NCI-H1092 (cell line): ENCODE measurements at regions not wholly inside any gene's neighbourhood (a gene's known extent, or its start where the extent isn't known, plus 50 kb on each side); places are given as distances from the start of the nearest gene placed in this dataset.
"Not testable (repeated sequence)": the region's sequence is repeated elsewhere in the genome, so short reads cannot be mapped to it uniquely, and the experiment has no call there.

ENCODE experiments used
- DNase-seq: peaks from one replicate; lab custom pipeline; 2025; lab: John Stamatoyannopoulos, UW

- DNase-seq: no peak
Measured at GRCh38 chr2:150136893-150137292, 350.6 kb downstream of the RND3 start.

DNA sequence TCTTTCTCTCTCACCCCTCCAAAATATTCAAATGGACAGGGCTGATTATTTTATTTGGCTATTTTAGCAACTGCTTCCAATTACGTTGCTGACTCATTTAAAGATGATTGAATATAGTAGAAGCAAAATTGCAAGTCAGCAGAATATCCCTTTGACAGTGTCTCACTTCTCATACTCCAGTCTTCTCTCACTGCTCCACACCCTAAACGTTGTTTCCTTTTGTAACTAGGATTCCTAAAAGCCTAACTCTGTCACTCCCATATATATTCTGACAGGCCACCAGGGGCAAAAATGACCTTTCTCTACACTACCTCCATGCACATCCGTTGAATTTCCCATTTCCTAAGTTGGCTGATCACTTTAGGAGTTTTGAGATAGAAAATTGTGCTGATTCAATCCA is 351.1 kb downstream of the RND3 start:
- no peak for DNase-seq

DNA sequence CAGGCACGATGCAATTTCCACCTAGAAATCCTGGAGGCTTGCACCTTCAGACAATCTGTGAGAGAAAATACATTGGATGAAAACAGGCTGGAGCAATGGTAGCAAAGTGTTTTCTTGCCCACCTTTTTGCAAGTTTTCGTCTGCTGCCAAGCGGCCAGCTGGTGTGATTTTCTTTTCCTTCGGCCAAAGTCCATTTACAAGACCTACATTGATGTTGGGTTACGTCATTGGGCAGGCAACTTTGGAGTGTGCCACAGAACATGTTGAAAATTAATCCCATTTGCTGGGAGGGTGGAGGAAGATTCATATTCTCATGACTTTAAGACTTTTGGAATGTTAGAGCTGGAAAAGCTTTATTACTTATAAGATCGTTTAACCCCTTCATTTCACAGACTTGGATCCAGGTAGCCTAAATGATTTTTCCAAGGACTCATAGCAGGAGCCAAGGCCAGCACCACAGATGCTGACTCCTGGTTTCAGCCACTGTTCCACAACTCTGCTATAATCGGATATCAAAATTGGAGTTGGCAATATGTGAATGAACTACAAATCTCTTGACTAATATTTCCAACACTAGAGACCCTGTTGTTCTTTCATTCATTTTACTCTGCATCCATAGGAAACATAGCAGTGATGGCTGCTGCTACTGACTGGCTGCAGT is 352.1 kb downstream of the RND3 start:
- DNase-seq: no peak

- DNase-seq: no peak
Measured at GRCh38 chr2:150134223-150134857, 353.1 kb downstream of the RND3 start.

DNA sequence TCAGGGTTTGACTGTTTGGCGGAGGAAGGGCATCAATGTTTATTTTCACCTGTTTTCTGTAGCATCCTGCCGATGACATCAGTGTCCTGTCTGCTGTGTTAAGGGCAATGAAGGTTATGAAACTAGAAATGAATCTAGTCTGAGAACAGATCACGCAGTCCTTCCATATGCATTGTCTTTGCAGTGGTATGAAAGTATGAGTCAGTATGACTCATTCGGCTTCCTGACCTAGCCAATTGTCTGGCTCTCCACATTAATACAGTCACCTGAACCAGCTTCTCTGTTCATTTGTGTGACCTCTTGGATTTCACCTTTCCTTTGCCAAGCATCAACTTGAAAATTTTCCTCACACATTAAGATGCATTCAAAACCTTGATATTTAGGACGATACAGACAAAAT is 353.8 kb downstream of the RND3 start:
- DNase-seq: no peak

DNA sequence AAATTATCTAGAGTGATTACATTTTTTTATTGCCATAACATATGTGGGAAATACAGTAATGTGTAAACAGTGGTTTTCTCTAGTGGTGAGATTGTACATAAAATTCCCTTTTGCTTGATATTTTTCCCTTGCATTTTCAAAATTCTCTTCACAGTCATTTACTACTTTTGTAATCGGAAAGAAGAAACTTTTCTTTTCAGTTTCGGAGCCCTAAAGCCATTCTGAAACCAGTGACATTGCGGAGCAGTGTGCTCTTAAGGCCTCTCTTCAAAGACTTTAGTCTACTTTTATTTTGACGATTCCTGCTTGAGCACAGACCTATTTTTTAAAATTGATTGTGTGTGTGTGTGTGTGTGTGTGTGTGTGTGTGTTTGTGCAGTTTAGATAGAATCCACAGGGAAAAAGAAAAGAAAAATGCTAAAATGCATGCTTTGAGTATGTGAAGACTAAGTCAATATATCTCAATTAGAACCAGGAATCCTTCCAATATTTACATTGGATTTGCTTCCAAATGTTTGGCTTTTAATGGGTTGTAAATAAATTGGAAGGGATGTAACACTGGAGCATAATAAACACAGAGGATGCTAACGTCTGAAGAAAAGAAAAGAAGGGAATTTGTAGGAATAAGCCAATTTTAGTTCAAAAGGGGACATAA is 357.4 kb downstream of the RND3 start:
- DNase-seq: no peak

- no peak for DNase-seq
Measured at GRCh38 chr2:150127995-150128394, 359.5 kb downstream of the RND3 start.

DNA sequence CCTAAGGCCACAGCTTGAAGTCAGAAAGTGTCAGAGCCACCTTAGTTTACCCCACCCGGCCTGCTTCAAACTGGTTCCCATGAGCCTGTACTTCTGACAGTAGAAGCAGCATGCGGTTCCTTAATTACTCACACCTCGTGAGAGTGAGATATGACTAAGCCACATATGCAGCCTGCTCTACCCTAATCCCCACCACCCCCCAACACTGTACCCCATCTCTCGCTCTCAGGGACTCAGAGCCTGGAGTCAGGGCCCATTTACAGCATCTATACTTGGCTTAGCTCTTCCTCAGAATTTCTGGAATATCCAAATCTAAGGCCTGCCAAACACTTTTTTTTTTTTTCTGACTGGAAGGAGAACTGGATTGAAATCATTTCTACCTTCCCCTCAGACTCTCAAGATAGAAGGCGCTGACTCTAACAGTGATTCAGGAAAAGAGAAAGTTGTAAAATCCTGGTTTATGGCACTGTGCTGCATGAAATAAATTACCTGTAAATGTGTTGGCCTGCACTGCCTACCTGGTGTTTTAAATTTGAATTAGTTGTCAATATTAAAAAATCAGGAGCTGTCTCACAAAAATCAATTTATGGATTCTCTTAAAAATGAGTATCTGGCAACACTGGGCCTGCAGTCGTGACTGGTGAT is 360.0 kb downstream of the RND3 start:
- no peak for DNase-seq

DNA sequence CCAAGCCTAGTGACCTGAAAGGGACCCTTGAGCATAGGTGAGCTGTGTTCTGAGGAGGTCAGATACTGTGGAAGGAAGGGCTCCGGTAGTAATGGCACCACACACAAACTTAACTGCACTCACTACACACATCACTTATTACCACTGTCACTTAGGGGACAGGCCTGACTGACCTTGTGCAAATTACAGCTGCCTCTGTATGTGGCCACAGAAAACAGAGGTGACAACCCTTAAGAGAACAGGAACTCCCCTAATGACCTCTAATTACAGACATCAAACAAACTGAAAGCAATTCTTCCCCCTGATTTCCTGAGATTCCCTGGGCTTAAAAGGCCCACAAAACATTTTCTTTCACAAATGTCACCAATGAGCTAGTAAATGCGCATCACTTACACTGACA is 360.6 kb downstream of the RND3 start:
- no peak for DNase-seq

DNA sequence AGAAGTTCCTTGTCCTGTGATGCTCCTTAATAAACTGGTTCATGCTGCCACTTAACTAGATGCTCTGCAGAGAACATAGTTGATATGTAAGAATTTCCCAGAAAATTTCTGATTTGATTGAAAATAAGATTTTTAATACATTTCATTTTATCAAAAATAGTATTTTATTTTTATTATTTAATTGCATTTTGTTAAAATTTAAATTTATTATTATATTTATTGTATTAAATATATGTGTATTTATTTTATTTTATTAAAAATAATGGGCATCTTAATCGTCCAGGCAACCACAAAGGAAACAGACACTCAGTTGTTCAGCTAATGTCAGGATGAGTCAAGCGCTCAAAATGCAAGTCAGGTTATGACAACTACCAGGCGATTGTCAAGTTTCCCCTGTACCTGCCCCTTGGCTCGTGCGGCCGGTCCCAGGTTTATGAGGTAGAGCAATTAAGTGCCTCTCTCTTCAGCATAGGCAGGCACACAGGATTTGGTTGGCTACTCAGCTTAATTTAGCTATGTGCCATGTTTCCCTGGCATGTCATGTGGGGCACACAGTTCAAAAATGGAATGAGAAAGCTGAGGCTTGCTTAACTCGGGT is 361.2 kb downstream of the RND3 start:
- DNase-seq: no peak

DNA sequence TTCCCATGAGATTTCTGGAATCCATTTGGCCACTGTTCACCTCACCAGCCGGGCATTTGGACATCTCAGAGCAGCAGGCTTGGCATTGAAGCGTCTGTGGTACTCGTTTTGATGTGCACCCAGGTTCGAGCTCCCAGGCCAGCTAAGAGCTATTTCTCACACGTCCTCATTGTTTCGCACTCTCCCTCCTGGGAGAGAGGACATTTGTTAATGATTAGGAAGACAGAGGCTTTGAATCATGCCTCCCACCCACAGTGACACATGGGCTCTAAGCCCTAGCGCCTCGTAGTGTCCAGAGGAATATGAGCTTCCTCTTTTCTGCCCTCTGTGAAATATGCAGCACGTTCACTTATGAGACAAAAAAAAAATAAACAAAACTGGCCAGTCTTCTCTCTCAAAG is 361.8 kb downstream of the RND3 start:
- no peak for DNase-seq

- no peak for DNase-seq
Measured at GRCh38 chr2:150125188-150125587, 362.3 kb downstream of the RND3 start.

DNA sequence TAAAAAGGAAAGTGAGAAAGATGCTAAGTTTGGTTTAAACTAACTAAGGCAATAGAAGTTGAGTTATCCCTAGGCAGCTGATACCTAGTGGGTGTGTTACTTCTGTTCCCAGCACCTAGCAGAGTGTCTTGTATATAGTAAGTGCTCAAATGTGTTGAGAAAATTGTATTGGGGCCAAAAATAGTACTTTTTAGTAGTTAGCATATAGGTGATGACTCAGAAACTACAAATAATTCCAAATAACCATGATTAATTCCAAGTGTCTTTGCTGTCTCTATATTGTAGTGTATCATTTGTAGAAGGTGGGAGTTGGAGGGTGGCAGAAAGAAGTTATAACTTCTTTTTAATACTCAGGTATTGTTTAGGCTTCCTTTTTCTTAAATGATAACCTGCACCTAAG is 362.7 kb downstream of the RND3 start:
- no peak for DNase-seq

DNA sequence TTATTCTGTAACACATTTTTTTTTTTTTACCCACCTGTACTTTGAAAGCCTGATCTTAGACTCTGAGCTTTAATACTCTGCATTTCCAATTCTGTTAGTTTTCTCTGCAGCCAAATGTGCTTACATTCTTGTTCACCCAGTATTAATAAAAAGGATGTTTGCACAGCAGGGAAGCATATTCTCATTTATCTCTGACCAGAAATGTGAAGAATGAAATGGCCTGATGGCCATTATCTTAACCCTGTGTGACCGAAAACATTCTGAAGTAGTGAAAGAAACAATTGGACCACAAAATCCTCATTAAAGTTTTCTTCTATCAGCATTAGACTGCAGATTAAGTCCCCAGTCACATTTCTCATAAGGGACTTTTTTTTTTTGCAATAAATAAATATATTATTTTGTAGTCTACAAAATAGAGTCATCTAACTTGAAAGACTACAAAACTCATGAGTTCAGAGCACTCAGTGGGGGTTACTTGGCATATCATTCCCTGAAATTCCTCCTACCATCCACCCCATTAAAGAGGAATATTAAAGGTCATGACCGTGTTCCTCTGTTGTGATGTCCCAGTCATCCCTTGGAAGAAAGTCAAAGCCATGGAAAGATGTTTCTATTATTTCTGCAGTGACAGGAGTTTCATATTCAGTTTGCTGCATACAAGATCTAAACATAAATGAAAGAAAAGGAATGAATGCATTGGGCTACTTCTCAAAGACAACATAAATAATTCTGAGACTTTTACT is 364.4 kb downstream of the RND3 start:
- DNase-seq: no peak

DNA sequence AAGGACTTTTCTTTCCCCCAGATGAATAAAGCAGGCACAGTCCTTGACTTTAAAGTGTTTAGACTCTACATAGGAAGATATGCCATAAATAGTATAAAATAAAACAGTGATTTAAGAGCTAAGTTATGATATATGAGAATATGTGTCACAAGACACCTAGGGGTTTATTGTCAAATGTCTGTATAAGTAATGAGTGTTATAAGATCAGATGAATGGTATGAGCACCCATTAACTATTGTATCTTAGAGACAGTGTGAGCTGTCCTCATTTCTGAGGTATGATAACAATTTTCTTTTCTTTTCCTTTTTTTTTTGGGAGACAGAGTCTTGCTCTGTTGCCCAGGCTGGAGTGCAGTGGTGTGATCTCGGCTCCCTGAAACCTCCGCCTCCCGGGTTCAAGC is 365.3 kb downstream of the RND3 start:
- DNase-seq: no peak

DNA sequence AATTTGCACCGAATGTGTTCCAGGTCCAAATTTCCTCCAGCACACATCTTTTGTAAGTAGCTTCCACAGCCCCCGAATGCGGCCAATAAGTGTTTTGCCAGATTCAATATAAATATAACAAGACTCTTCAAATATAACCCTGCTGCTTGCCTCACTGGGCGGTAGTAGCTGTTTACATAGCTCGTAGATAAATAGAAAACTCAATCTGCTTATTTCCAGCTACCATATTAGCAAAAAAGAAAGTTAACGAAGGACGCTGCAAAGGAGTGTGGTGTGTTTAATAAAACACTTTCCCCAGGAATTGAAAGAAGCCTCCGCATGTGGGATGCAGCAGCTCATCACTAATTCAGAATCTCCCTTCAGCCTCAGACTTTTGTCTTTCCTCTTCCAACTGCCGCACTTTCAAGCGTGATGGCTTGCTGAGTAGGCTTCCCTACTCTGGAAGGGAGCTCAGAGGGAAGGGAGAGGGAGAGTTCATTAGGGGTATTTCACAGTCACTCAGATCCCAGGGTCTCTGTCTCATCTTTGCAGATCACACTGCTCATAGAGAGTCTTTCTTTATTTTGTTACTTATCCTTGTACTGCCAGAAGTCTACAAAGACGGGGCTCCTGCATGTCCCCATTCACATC is 367.0 kb downstream of the RND3 start:
- DNase-seq: peak; percentile 22

DNA sequence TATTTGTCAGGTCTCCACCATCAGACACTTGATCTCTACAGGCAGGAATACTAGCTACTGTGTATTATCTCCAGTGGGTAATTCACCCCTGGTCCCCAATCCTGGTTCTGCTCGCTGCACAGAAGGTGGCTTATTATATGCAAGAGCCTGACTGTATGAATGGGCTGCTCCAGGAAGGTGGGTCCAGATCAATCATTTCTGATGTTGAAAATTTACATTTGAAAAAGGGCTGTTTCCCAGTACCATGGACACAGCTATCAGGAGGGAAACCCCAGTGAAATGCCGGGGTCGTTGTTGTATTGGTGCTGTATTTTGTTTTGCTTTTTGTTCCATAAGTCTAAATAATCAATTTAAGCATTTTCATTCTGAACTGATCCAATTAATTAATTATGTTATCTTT is 367.6 kb downstream of the RND3 start:
- DNase-seq: no peak

- not testable (repeated sequence) for DNase-seq
Measured at GRCh38 chr2:150114089-150114488, 373.4 kb downstream of the RND3 start.

GRCh38 chr2:150110548-150110947 is 376.9 kb downstream of the RND3 start:
- no peak for DNase-seq

DNA sequence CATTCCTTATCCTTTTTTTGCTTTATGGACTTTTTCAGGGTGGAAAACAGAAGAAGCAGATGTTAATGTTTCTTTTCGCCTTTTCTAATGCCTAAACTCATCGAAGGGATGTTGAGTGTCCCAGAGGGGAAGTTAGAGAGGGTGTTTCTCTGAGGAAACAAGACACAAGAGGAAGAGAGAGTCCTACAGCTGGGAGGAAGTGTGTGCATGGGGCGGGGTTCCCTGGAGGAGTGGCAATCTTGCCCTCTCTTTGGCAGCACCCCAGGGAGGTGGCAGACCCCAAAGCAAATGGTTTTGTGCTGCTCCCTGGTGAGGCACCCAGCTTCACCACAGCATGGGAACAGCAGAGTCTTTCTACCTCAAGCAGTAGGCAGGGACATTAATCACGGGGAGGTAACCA is 377.6 kb downstream of the RND3 start:
- no peak for DNase-seq

DNA sequence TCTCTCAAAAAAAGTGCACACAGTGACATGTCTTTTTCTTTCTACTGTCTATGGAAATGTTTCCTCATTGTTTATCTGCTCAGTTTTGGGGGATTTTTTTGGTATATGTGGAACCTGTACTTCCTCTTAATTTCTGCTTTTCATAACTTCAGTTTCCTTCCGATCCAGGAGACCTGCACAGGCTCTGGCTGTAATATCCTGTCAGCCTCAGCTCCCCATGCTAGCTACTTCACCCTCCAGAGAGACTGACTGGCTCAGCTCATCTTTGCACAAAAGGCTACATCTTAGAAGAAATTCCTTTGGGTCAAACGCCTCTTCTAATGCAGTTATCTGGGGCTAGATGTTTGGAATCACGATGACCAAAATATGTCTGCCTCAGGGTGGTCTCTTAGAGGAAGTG is 378.4 kb downstream of the RND3 start:
- no peak for DNase-seq

DNA sequence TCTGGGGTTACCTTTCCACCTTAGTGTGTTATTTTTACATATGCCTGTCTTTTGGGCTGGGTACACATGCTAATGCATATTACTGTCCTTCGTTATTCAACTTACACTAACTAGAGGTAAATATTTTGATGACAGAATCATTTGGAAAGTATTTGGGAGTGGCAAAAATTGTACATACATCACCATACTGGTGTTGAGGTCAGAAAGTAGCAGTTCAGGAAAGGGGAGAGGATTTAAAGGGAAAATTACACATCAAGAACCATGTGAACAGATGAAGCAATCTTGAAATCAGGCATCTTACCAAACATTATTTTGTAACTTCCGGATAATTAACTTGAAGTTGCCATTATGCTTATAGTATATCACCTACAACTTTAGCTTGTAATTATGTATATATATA is 379.7 kb downstream of the RND3 start:
- DNase-seq: no peak
